Hepatocyte (in vitro differentiated cells): ENCODE measurements at regions not wholly inside any gene's neighbourhood (a gene's known extent, or its start where the extent isn't known, plus 50 kb on each side); places are given as distances from the start of the nearest gene placed in this dataset.

Source experiments
- CTCF ChIP-seq: fragments of 200-600 bp; sonication (generic); IDR thresholded peaks from 2 replicates; pipeline ENCODE4 v1.5.1; 2016; ENCODE audit warnings: antibody characterized with exemption, mild to moderate bottlenecking; ENCODE audit not compliant: poor library complexity
- EZH2 ChIP-seq: fragments of 200-600 bp; sonication (generic); IDR thresholded peaks from 2 replicates; pipeline ENCODE4 v1.6.1; 2016; ENCODE audit warnings: antibody characterized with exemption, mild to moderate bottlenecking, borderline replicate concordance

DNA sequence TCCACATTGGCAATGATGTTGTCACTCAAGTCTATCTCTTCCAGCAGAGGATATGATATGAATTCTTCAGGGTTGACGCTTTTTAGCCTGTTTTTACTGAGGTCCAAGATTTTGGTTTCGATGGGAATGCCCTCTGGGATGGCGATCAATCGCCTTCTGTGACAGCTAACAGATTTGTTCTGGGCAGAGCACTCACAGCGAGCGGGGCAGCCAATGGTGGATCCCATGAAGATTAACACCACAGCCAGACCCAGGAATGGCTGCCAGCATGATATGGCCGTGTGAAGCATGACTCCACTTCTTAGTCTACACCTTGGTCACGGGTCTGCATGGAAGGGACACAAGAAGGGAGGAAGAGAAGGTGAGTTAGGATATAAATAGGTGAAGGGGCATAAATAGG lies 377.1 kb upstream of the C9orf72 start:
- TF ChIP-seq CTCF (no peak), EZH2 (no peak)
